Astrocyte of the spinal cord (primary cell): ENCODE measurements at regions not wholly inside any gene's neighbourhood (a gene's known extent, or its start where the extent isn't known, plus 50 kb on each side); places are given as distances from the start of the nearest gene placed in this dataset.
A peak's percentile ranks its signal among the peaks of the same experiment; 100 is the strongest.

ENCODE experiments used
- DNase-seq: peaks from one replicate; pipeline ENCODE4 v3.0.0; 2011; ENCODE audit warnings: low read depth, low spot score
- H3K4me3 ChIP-seq: 2 replicates; pipeline ENCODE4 v1.5.1; 2011; ENCODE audit warnings: low read depth, mild to moderate bottlenecking, low read length, moderate library complexity
- CTCF ChIP-seq: IDR thresholded peaks from 2 replicates; pipeline ENCODE4 v1.5.1; 2012; ENCODE audit warnings: low read depth, mild to moderate bottlenecking, low read length, inconsistent platforms
- in situ Hi-C: cut with HindIII; loops from 2 replicates; pipeline ENCODE4 v1.10.0; 2017; ENCODE audit warnings: low sequenced_read_pairs

- TF ChIP-seq CTCF: no peak
- DNase-seq: no peak
- no peak overlapping the region for H3K4me3 ChIP-seq
- in situ Hi-C loops: no loop called here
These were observed 500.6 kb upstream of the IGFBP3 start for GRCh38 chr7:46421441-46422230.

DNA sequence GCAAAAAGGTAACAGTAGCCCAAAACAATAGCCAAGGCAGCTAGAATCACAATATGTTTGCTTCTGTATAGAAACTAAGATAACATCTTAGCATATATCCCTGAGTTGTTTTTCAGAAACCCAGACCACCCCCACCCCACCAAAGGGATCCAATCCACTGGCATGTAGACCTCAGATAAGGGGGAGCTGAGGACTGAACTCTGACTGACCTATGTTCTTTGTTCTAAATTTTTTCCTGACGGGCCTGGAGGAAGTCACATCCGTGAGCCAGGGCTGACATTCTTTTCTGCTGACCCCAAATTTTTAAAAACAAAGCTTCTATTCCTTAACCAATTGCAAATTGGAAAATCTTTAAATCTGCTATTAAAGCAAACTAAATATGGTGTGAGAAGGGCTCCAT is 493.9 kb upstream of the IGFBP3 start:
- in situ Hi-C loops: no loop called here

DNA sequence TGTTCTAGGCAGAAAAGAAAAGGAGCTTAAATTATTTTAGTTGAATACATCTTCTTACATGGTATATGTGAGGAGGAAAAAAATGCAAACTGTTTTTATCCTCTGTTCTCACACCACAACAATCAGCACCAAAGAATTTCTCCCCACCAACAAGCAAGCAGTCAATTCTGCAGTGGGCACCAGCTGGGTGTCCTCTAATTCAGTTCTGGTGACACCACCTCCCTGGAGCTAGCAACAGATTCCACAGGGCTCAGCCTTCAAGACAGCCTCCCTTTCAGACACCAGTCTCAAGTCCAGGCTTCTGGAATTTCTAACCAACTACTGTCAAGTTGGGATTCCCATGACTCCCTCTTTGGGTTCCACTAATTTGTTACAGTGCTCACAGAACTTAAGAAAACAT is 490.2 kb upstream of the IGFBP3 start:
- no peak for DNase-seq
- no peak for TF ChIP-seq CTCF
- in situ Hi-C loops: no loop called here
- H3K4me3 ChIP-seq: no peak overlapping the region

More for the DNA sequence above, 493.9 kb upstream of the IGFBP3 start:
- TF ChIP-seq CTCF: no peak
- DNase-seq: peak; percentile 14
- H3K4me3 ChIP-seq: no peak overlapping the region

- no peak for DNase-seq
- H3K4me3 ChIP-seq: no peak overlapping the region
- TF ChIP-seq CTCF: no peak
- in situ Hi-C loops: no loop called here
These were observed 486.1 kb upstream of the IGFBP3 start for GRCh38 chr7:46407125-46407524.

GRCh38 chr7:46397591-46397990 is 476.5 kb upstream of the IGFBP3 start:
- in situ Hi-C loops: no loop called here
- TF ChIP-seq CTCF: no peak
- no peak overlapping the region for H3K4me3 ChIP-seq
- DNase-seq: no peak

DNA sequence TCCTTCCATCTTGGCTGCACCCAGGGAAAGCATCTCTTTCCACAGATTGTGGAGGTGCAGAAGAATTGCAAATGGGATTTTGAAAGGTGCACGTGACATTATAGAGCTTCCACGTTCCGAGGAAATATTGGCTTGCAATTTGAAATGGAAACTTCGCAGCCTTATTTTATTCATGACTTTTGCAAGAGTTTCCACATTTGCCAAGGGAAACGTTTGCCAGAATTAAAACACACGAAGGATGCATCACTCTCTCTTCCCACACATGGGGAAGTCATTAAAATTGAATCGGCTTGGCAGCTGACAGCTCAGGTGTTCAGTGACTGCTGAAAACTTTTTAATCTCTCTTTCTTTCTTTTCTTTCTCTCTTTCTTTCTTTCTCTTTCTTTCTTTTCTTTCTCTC is 475.4 kb upstream of the IGFBP3 start:
- no peak for TF ChIP-seq CTCF
- in situ Hi-C loops: no loop called here
- no peak overlapping the region for H3K4me3 ChIP-seq
- DNase-seq: no peak
